Cardiac muscle cell (in vitro differentiated cells and primary cell): ENCODE measurements at regions not wholly inside any gene's neighbourhood (a gene's known extent, or its start where the extent isn't known, plus 50 kb on each side); places are given as distances from the start of the nearest gene placed in this dataset.

Experiments
- DNase-seq, 2 donors: peaks; one replicate each; pipeline versions ENCODE4 v3.0.0 to v3.0.0-alpha.2; 2010 to 2017; ENCODE audit warnings: low read depth in 1 of 2, low spot score in 1 of 2
- H3K27ac ChIP-seq: fragments of 200-600 bp; sonication (generic); 2 replicates; pipeline ENCODE4 v1.5.1; 2016
- H3K27me3 ChIP-seq: fragments of 200-600 bp; sonication (generic); 2 replicates; pipeline ENCODE4 v1.6.0; 2016; ENCODE audit warnings: control low read depth
- H3K36me3 ChIP-seq: fragments of 200-600 bp; sonication (generic); 2 replicates; pipeline ENCODE4 v1.5.1; 2016; ENCODE audit warnings: control low read depth
- H3K4me1 ChIP-seq: fragments of 200-600 bp; sonication (generic); 2 replicates; pipeline ENCODE4 v1.8.1; 2017; ENCODE audit warnings: low read depth, mild to moderate bottlenecking, mixed run types
- H3K4me3 ChIP-seq: fragments of 200-600 bp; sonication (generic); 2 replicates; pipeline ENCODE4 v1.5.1; 2016; ENCODE audit warnings: mild to moderate bottlenecking
- H3K9me3 ChIP-seq: fragments of 200-600 bp; sonication (generic); 2 replicates; pipeline ENCODE4 v1.5.1; 2017; ENCODE audit warnings: low read depth, mild to moderate bottlenecking, control low read depth
- CTCF ChIP-seq: IDR thresholded peaks from 2 replicates; pipeline ENCODE4 v1.5.1; 2012; ENCODE audit warnings: low read depth, mild to moderate bottlenecking, low read length

- Histone ChIP-seq H3K27me3 (no peaks in the 10 kb centered on the region), H3K27ac (no peak overlapping the region), H3K9me3 (no peaks in the 10 kb centered on the region), H3K4me1 (no peaks in the 10 kb centered on the region), H3K36me3 (no peaks in the 10 kb centered on the region), H3K4me3 (no peak overlapping the region)
- no peak for DNase-seq
- no peak for TF ChIP-seq CTCF
These were observed 231.0 kb downstream of the SNX10 start for GRCh38 chr7:26522633-26523032.

GRCh38 chr7:26525398-26526264, 234.0 kb downstream of the SNX10 start:
- no peak for TF ChIP-seq CTCF
- Histone ChIP-seq H3K27me3 (no peaks in the 10 kb centered on the region), H3K36me3 (no peaks in the 10 kb centered on the region), H3K27ac (no peak overlapping the region), H3K4me1 (no peaks in the 10 kb centered on the region), H3K4me3 (no peak overlapping the region), H3K9me3 (no peaks in the 10 kb centered on the region)
- DNase-seq: no peak

GRCh38 chr7:26526265-26526587, 234.6 kb downstream of the SNX10 start:
- TF ChIP-seq CTCF: no peak
- H3K9me3 ChIP-seq: no peaks in the 10 kb centered on the region
- no peak for DNase-seq
- H3K4me3 ChIP-seq: no peak overlapping the region
- H3K36me3 ChIP-seq: no peaks in the 10 kb centered on the region
- no peaks in the 10 kb centered on the region for H3K4me1 ChIP-seq
- no peaks in the 10 kb centered on the region for H3K27me3 ChIP-seq
- H3K27ac ChIP-seq: no peak overlapping the region

GRCh38 chr7:26531926-26532325, 240.3 kb downstream of the SNX10 start:
- no peaks in the 10 kb centered on the region for H3K9me3 ChIP-seq
- peaks cover 15% of the 10 kb centered on the region for H3K4me1 ChIP-seq
- no peak for DNase-seq
- H3K4me3 ChIP-seq: no peak overlapping the region
- TF ChIP-seq CTCF: no peak
- no peaks in the 10 kb centered on the region for H3K36me3 ChIP-seq
- no peaks in the 10 kb centered on the region for H3K27me3 ChIP-seq
- H3K27ac ChIP-seq: no peak overlapping the region

- H3K27me3 ChIP-seq: no peaks in the 10 kb centered on the region
- no peak overlapping the region for H3K27ac ChIP-seq
- DNase-seq: no peak
- TF ChIP-seq CTCF: no peak
- H3K4me1 ChIP-seq: peaks cover 15% of the 10 kb centered on the region
- no peaks in the 10 kb centered on the region for H3K36me3 ChIP-seq
- H3K4me3 ChIP-seq: no peak overlapping the region
- H3K9me3 ChIP-seq: no peaks in the 10 kb centered on the region
These were observed 240.8 kb downstream of the SNX10 start for GRCh38 chr7:26532471-26532870.

- peaks cover 15% of the 10 kb centered on the region for H3K4me1 ChIP-seq
- H3K36me3 ChIP-seq: no peaks in the 10 kb centered on the region
- TF ChIP-seq CTCF: no peak
- no peak overlapping the region for H3K27ac ChIP-seq
- no peak for DNase-seq
- H3K27me3 ChIP-seq: no peaks in the 10 kb centered on the region
- no peaks in the 10 kb centered on the region for H3K9me3 ChIP-seq
- H3K4me3 ChIP-seq: no peak overlapping the region
These were observed 241.6 kb downstream of the SNX10 start for GRCh38 chr7:26533217-26533616.
